Activated CD8-positive, alpha-beta T cell treated with anti-CD3 and anti-CD28 coated beads for 36 hours (primary cell): ENCODE measurements at regions not wholly inside any gene's neighbourhood (a gene's known extent, or its start where the extent isn't known, plus 50 kb on each side); places are given as distances from the start of the nearest gene placed in this dataset.

Experiments used
- ATAC-seq: fragments of 200-7000 bp; cut with Tn5 transposase; one replicate; pipeline ENCODE4 v1.10.0; 2021; ENCODE audit warnings: mild to moderate bottlenecking, moderate library complexity
- CTCF ChIA-PET: fragments of 350-600 bp; sonication (Branson Sonifier 250); formaldehyde crosslinking; loops from one replicate; lab custom pipeline; 2021; ENCODE audit warnings: antibody characterized with exemption; lab: Charles Lee
- POLR2A ChIA-PET: fragments of 350-600 bp; sonication (Branson Sonifier 250); formaldehyde crosslinking; loops from one replicate; lab custom pipeline; 2021; ENCODE audit warnings: antibody characterized with exemption; lab: Charles Lee
- DNase-seq: peaks from one replicate; pipeline ENCODE4 v3.0.0-alpha.2; 2020
- H3K27ac Mint-ChIP-seq: one replicate; pipeline ENCODE4 v1.8.0; 2021; ENCODE audit warnings: mild to moderate bottlenecking, mixed read lengths
- H3K27me3 Mint-ChIP-seq: one replicate; pipeline ENCODE4 v1.8.0; 2021; ENCODE audit warnings: mixed read lengths
- H3K36me3 Mint-ChIP-seq: one replicate; pipeline ENCODE4 v1.8.0; 2021; ENCODE audit warnings: low read depth, mixed read lengths
- H3K4me1 Mint-ChIP-seq: one replicate; pipeline ENCODE4 v1.8.0; 2021; ENCODE audit warnings: low read depth, mixed read lengths
- H3K4me3 Mint-ChIP-seq: one replicate; pipeline ENCODE4 v1.8.0; 2021; ENCODE audit warnings: mild to moderate bottlenecking, moderate library complexity, mixed read lengths
- H3K9me3 Mint-ChIP-seq: one replicate; pipeline ENCODE4 v1.8.0; 2021; ENCODE audit warnings: mixed read lengths
- CTCF ChIP-seq: fragments of 200-600 bp; IDR thresholded peaks from one replicate; pipeline ENCODE4 v1.8.0; 2022; ENCODE audit warnings: antibody characterized with exemption, mild to moderate bottlenecking
- intact Hi-C: fragments of 100-400 bp; cut with micrococcal nuclease; formaldehyde crosslinking; loops from one replicate; pipeline ENCODE4 v1.10.0; 2022

- TF ChIP-seq CTCF, result no peak
- Mint-ChIP-seq H3K27ac (no peak overlapping the region), H3K27me3 (no peaks in the 10 kb centered on the region), H3K4me1 (no peaks in the 10 kb centered on the region), H3K36me3 (no peaks in the 10 kb centered on the region), H3K4me3 (no peak overlapping the region), H3K9me3 (no peaks in the 10 kb centered on the region)
- intact Hi-C loops, result no loop called here
- ATAC-seq (no peak), DNase-seq (no peak)
- POLR2A ChIA-PET, result no interaction called here
- CTCF ChIA-PET, result no interaction called here
Measured at GRCh38 chr12:20187456-20187855, 180.9 kb upstream of the PDE3A start.

- H3K27me3 Mint-ChIP-seq, result no peaks in the 10 kb centered on the region
- H3K36me3 Mint-ChIP-seq, result no peaks in the 10 kb centered on the region
- no peak for TF ChIP-seq CTCF
- DNase-seq (no peak), ATAC-seq (no peak)
- no peak overlapping the region for H3K4me3 Mint-ChIP-seq
- ChIA-PET CTCF (no interaction called here), POLR2A (no interaction called here)
- intact Hi-C loops, result no loop called here
- no peaks in the 10 kb centered on the region for H3K4me1 Mint-ChIP-seq
- H3K9me3 Mint-ChIP-seq, result no peaks in the 10 kb centered on the region
- no peak overlapping the region for H3K27ac Mint-ChIP-seq
Measured at GRCh38 chr12:20188930-20189653, 179.2 kb upstream of the PDE3A start.

DNA sequence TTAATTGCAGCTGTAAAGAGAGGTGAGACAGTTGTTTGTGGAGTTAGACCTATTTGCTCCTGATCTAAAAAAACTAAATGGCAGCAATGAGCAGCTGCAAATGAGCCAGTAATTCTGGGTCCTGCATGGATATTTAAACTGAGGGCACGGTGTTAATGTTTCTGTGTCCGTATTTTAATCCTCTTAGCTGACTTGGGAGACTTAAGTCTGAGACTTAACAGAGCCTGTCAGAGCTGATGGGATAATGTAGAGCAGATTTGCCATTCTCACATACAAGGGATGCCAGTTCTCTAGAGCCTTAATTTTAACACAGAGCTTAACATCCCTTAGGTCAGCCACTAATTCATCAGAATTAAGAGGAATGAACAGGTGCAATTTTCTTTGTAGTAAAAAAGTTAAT is 178.6 kb upstream of the PDE3A start:
- Mint-ChIP-seq H3K27ac (no peak overlapping the region), H3K4me3 (no peak overlapping the region), H3K27me3 (no peaks in the 10 kb centered on the region), H3K9me3 (no peaks in the 10 kb centered on the region), H3K36me3 (no peaks in the 10 kb centered on the region), H3K4me1 (no peaks in the 10 kb centered on the region)
- ChIA-PET CTCF (no interaction called here), POLR2A (no interaction called here)
- no peak for TF ChIP-seq CTCF
- intact Hi-C loops, result no loop called here
- no peak for DNase-seq
- no peak for ATAC-seq

DNA sequence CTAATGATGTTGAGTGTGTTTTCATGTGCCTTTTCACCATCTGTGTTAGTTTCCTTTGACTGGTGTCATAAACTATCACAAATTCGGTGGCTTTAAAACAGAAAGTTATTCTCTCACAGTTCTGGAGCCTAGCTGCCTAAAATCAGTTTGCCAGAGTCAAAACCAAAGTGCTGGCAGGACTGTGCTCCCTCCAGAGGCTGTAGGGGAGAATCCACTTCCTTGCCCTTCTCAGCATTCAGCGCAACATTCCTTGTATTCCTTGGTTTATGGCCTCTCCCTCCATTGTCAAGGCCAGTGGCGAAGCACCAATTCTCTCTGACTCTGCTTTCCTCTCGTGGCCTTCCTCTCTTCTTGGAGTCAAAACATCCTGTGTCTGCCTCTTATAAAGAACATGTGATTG is 174.2 kb upstream of the PDE3A start:
- no peak for TF ChIP-seq CTCF
- H3K27ac Mint-ChIP-seq, result no peak overlapping the region
- DNase-seq (no peak), ATAC-seq (no peak)
- H3K9me3 Mint-ChIP-seq, result no peaks in the 10 kb centered on the region
- intact Hi-C loops, result no loop called here
- no peak overlapping the region for H3K4me3 Mint-ChIP-seq
- H3K4me1 Mint-ChIP-seq, result no peaks in the 10 kb centered on the region
- CTCF ChIA-PET, result no interaction called here
- H3K27me3 Mint-ChIP-seq, result no peaks in the 10 kb centered on the region
- no peaks in the 10 kb centered on the region for H3K36me3 Mint-ChIP-seq
- POLR2A ChIA-PET, result no interaction called here

GRCh38 chr12:20196767-20197166 is 171.6 kb upstream of the PDE3A start:
- ChIA-PET CTCF (no interaction called here), POLR2A (no interaction called here)
- H3K36me3 Mint-ChIP-seq, result no peaks in the 10 kb centered on the region
- H3K4me1 Mint-ChIP-seq, result no peaks in the 10 kb centered on the region
- no peak overlapping the region for H3K4me3 Mint-ChIP-seq
- no peak for DNase-seq
- TF ChIP-seq CTCF, result no peak
- intact Hi-C loops, result no loop called here
- H3K9me3 Mint-ChIP-seq, result no peaks in the 10 kb centered on the region
- no peaks in the 10 kb centered on the region for H3K27me3 Mint-ChIP-seq
- no peak overlapping the region for H3K27ac Mint-ChIP-seq
- no peak for ATAC-seq
